Thyroid gland (tissue), 4 donors: ENCODE measurements at regions not wholly inside any gene's neighbourhood (a gene's known extent, or its start where the extent isn't known, plus 50 kb on each side); places are given as distances from the start of the nearest gene placed in this dataset.

ENCODE experiments used
- CTCF ChIP-seq, 6 experiments: fragments of 200-600 bp in 3 of 6; fragments of 450-650 bp in 3 of 6; sonication (generic) in 3 of 6; IDR thresholded peaks; one replicate each; pipeline ENCODE4 v1.5.1; 2016 to 2019; ENCODE audit warnings: antibody characterized with exemption in 6 of 6, mild to moderate bottlenecking in 2 of 6, inconsistent platforms in 1 of 6, moderate library complexity in 1 of 6
- POLR2A ChIP-seq, 2 donors: fragments of 450-650 bp; IDR thresholded peaks; one replicate each; pipeline ENCODE4 v1.6.1; 2017; ENCODE audit warnings: antibody characterized with exemption in 2 of 2, mild to moderate bottlenecking in 2 of 2, moderate library complexity in 1 of 2

- TF ChIP-seq POLR2A (IDR thresholded peaks at IDR 0.05) (no peak), CTCF (IDR thresholded peaks at IDR 0.05) (no peak)
These were observed 141.8 kb downstream of the SMIM20 start for GRCh38 chr4:26055855-26056254.
